Keratinocyte (primary cell): ENCODE measurements at regions not wholly inside any gene's neighbourhood (a gene's known extent, or its start where the extent isn't known, plus 50 kb on each side); places are given as distances from the start of the nearest gene placed in this dataset.

ENCODE experiments used
- DNase-seq: peaks from one replicate; pipeline ENCODE4 v3.0.0-alpha.2; 2011; ENCODE audit warnings: low read depth, missing footprints, low spot score
- FAIRE-seq: peaks from 2 replicates; lab custom pipeline; 2011; peaks lifted over from hg19 to GRCh38; lab: Jason Lieb, UNC
- H2AFZ ChIP-seq: 2 replicates; pipeline ENCODE4 v1.6.0; 2012; ENCODE audit warnings: low read length, control low read depth, inconsistent platforms; ENCODE audit not compliant: control insufficient read depth
- H3K27ac ChIP-seq: 2 replicates; pipeline ENCODE4 v1.5.1; 2011; ENCODE audit warnings: low read length; ENCODE audit not compliant: control insufficient read depth, insufficient read depth
- H3K27me3 ChIP-seq: 3 replicates; pipeline ENCODE4 v1.6.0; 2011; ENCODE audit warnings: low read length; ENCODE audit not compliant: control insufficient read depth, insufficient read depth; ENCODE audit errors: extremely low read depth
- H3K36me3 ChIP-seq, 2 experiments: 2 replicates in 1 of 2; 3 replicates in 1 of 2; pipeline ENCODE4 v1.5.1; 2011; ENCODE audit warnings: low read length in 2 of 2, mild to moderate bottlenecking in 1 of 2; ENCODE audit not compliant: control insufficient read depth in 2 of 2, insufficient read depth in 2 of 2; ENCODE audit errors: extremely low read depth in 1 of 2
- H3K4me1 ChIP-seq: 3 replicates; pipeline ENCODE4 v1.5.1; 2011; ENCODE audit warnings: low read length; ENCODE audit not compliant: control insufficient read depth, insufficient read depth; ENCODE audit errors: extremely low read depth
- H3K4me2 ChIP-seq: 3 replicates; pipeline ENCODE4 v1.6.0; 2011; ENCODE audit warnings: low read depth, low read length; ENCODE audit not compliant: control insufficient read depth, insufficient read depth; ENCODE audit errors: extremely low read depth
- H3K4me3 ChIP-seq, 3 experiments: fragments of 200-600 bp in 1 of 3; sonication (generic) in 1 of 3; 2 replicates in 2 of 3; 3 replicates in 1 of 3; pipeline ENCODE4 v1.5.1; 2011 to 2016; ENCODE audit warnings: low read length in 3 of 3, mild to moderate bottlenecking in 3 of 3, control low read depth in 2 of 3, inconsistent platforms in 1 of 3, low read depth in 1 of 3, mixed read lengths in 1 of 3, mixed run types in 1 of 3, moderate library complexity in 1 of 3; ENCODE audit not compliant: control insufficient read depth in 2 of 3, insufficient read depth in 2 of 3; ENCODE audit errors: extremely low read depth in 1 of 3
- H3K79me2 ChIP-seq: 2 replicates; pipeline ENCODE4 v1.6.0; 2012; ENCODE audit warnings: low read length; ENCODE audit not compliant: control insufficient read depth, insufficient read depth
- H3K9ac ChIP-seq: 3 replicates; pipeline ENCODE4 v1.6.0; 2011; ENCODE audit warnings: low read length; ENCODE audit not compliant: control insufficient read depth, insufficient read depth; ENCODE audit errors: extremely low read depth
- H3K9me1 ChIP-seq: 3 replicates; pipeline ENCODE4 v1.6.0; 2011; ENCODE audit warnings: low read length; ENCODE audit not compliant: control insufficient read depth, insufficient read depth; ENCODE audit errors: extremely low read depth
- H3K9me3 ChIP-seq: 2 replicates; pipeline ENCODE4 v1.5.1; 2012; ENCODE audit warnings: low read depth, low read length; ENCODE audit not compliant: control insufficient read depth
- H4K20me1 ChIP-seq: 3 replicates; pipeline ENCODE4 v1.6.0; 2011; ENCODE audit warnings: low read length; ENCODE audit not compliant: control insufficient read depth, insufficient read depth; ENCODE audit errors: extremely low read depth
- CTCF ChIP-seq, 3 experiments: IDR thresholded peaks in 1 of 3; conservative IDR thresholded peaks in 1 of 3; optimal IDR thresholded peaks in 1 of 3; 2 replicates in 2 of 3; 3 replicates in 1 of 3; pipeline versions ENCODE3 to v1.5.1; 2011; ENCODE audit warnings: low read length in 3 of 3, mild to moderate bottlenecking in 3 of 3, moderate library complexity in 2 of 3, control low read depth in 1 of 3, inconsistent platforms in 1 of 3; ENCODE audit not compliant: insufficient read depth in 2 of 3; ENCODE audit errors: extremely low read depth in 1 of 3
- EZH2 ChIP-seq: IDR thresholded peaks from one replicate; pipeline ENCODE4 v1.6.1; 2012; ENCODE audit warnings: inconsistent platforms, mild to moderate bottlenecking, low read length, moderate library complexity
- dilution Hi-C: fragments of 300-500 bp; cut with MboI; formaldehyde crosslinking; loops from one replicate; pipeline ENCODE4 v1.7.0; 2020; ENCODE audit warnings: low sequenced_read_pairs; ENCODE audit not compliant: extremely low pct_ligation_motif_present

- TF ChIP-seq EZH2 (no peak), CTCF (optimal IDR thresholded peaks at IDR 0.05 in 1 of 3, IDR thresholded peaks at IDR 0.05 in 1 of 3, conservative IDR thresholded peaks at IDR 0.05 in 1 of 3; ENCODE audit: extremely low read depth in 1 of 3, insufficient read depth in 2 of 3, low read length in 3 of 3) (no peak)
- H3K79me2 ChIP-seq: no peaks in the 10 kb centered on the region
- no peaks in the 10 kb centered on the region for H3K36me3 ChIP-seq
- H3K4me2 ChIP-seq: no peak overlapping the region
- H3K9ac ChIP-seq: no peak overlapping the region
- no peaks in the 10 kb centered on the region for H4K20me1 ChIP-seq
- H2AFZ ChIP-seq: no peak overlapping the region
- no peaks in the 10 kb centered on the region for H3K4me1 ChIP-seq
- no peaks in the 10 kb centered on the region for H3K9me3 ChIP-seq
- no peaks in the 10 kb centered on the region for H3K27me3 ChIP-seq
- no peak for DNase-seq
- H3K9me1 ChIP-seq: no peaks in the 10 kb centered on the region
- dilution Hi-C loops: no loop called here
- H3K27ac ChIP-seq: no peak overlapping the region
- no peak for FAIRE-seq
- H3K4me3 ChIP-seq: no peak overlapping the region
Measured at GRCh38 chr10:85047979-85048378, 719.6 kb downstream of the CCSER2 start.

- no peaks in the 10 kb centered on the region for H3K4me1 ChIP-seq
- no peaks in the 10 kb centered on the region for H4K20me1 ChIP-seq
- H2AFZ ChIP-seq: no peak overlapping the region
- no peaks in the 10 kb centered on the region for H3K27me3 ChIP-seq
- dilution Hi-C loops: no loop called here
- H3K9me3 ChIP-seq: no peaks in the 10 kb centered on the region
- TF ChIP-seq EZH2: no peak
- H3K9me1 ChIP-seq: no peaks in the 10 kb centered on the region
- FAIRE-seq (no peak), DNase-seq (no peak)
- no peaks in the 10 kb centered on the region for H3K79me2 ChIP-seq
- no peak overlapping the region for H3K4me3 ChIP-seq
- H3K36me3 ChIP-seq: no peaks in the 10 kb centered on the region
- no peak overlapping the region for H3K9ac ChIP-seq
- H3K27ac ChIP-seq: no peak overlapping the region
- no peak overlapping the region for H3K4me2 ChIP-seq
Measured at GRCh38 chr10:85048644-85049043, 720.3 kb downstream of the CCSER2 start.

GRCh38 chr10:85060944-85061343 lies 732.6 kb downstream of the CCSER2 start:
- Histone ChIP-seq H3K4me1 (no peaks in the 10 kb centered on the region), H3K79me2 (no peaks in the 10 kb centered on the region), H3K9me1 (no peaks in the 10 kb centered on the region), H3K9me3 (no peaks in the 10 kb centered on the region), H3K9ac (no peak overlapping the region), H3K27ac (no peak overlapping the region), H4K20me1 (no peaks in the 10 kb centered on the region), H3K36me3 (no peaks in the 10 kb centered on the region), H2AFZ (no peak overlapping the region), H3K4me2 (no peak overlapping the region), H3K27me3 (no peaks in the 10 kb centered on the region), H3K4me3 (no peak overlapping the region)
- no peak for TF ChIP-seq CTCF (optimal IDR thresholded peaks at IDR 0.05 in 1 of 3, IDR thresholded peaks at IDR 0.05 in 1 of 3, conservative IDR thresholded peaks at IDR 0.05 in 1 of 3; ENCODE audit: extremely low read depth in 1 of 3, insufficient read depth in 2 of 3, low read length in 3 of 3)
- FAIRE-seq (no peak), DNase-seq (no peak)
- dilution Hi-C loops: no loop called here
